ENCODE measurements at regions not wholly inside any gene's neighbourhood (a gene's known extent, or its start where the extent isn't known, plus 50 kb on each side); places are given as distances from the start of the nearest gene placed in this dataset.

- Histone ChIP-seq H3K27me3 (ENCODE audit: control insufficient read depth in 3 of 3, insufficient read depth in 3 of 3, low read length in 2 of 3) (no peaks in the 10 kb centered on the region), H3K4me3 (no peak overlapping the region), H3K4me1 (ENCODE audit: control insufficient read depth in 5 of 5, insufficient read depth in 5 of 5, low read length in 5 of 5) (no peaks in the 10 kb centered on the region), H3K9ac (ENCODE audit: insufficient read depth in 1 of 2, low read length in 2 of 2) (no peak overlapping the region), H3K27ac (ENCODE audit: low read depth in 1 of 2, low read length in 1 of 2) (no peak overlapping the region), H3K36me3 (ENCODE audit: control insufficient read depth in 4 of 4, insufficient read depth in 4 of 4, low read length in 4 of 4) (no peaks in the 10 kb centered on the region), H3K9me3 (ENCODE audit: control insufficient read depth in 4 of 4, insufficient read depth in 3 of 4, low read length in 3 of 4) (peaks cover 0 to 3% (median 1%) of the 10 kb centered on the region in 4 donors)
- DNase-seq (no peak), ATAC-seq (ENCODE audit: insufficient read depth, low FRiP score) (no peak)
- no peak for TF ChIP-seq CTCF (IDR thresholded peaks at IDR 0.05; ENCODE audit: control extremely low read depth, extremely low read depth)
- 93 to 95% methylated on average over 8 of the region's 8 CpGs for WGBS, 2 donors
Observed at GRCh38 chr14:66115740-66116502, 370.2 kb upstream of the CCDC196 start.

GRCh38 chr14:66116732-66117131, 369.4 kb upstream of the CCDC196 start:
- TF ChIP-seq CTCF (IDR thresholded peaks at IDR 0.05; ENCODE audit: control extremely low read depth, extremely low read depth), result no peak
- ATAC-seq (ENCODE audit: insufficient read depth, low FRiP score), result no peak
- no peaks in the 10 kb centered on the region for H3K27me3 ChIP-seq (ENCODE audit: control insufficient read depth in 3 of 3, insufficient read depth in 3 of 3, low read length in 2 of 3)

GRCh38 chr14:66117600-66117999, 368.6 kb upstream of the CCDC196 start:
- H3K27ac ChIP-seq (ENCODE audit: low read depth in 1 of 2, low read length in 1 of 2), result no peak overlapping the region
- no peaks in the 10 kb centered on the region for H3K36me3 ChIP-seq (ENCODE audit: control insufficient read depth in 4 of 4, insufficient read depth in 4 of 4, low read length in 4 of 4)
- H3K27me3 ChIP-seq (ENCODE audit: control insufficient read depth in 3 of 3, insufficient read depth in 3 of 3, low read length in 2 of 3), result no peaks in the 10 kb centered on the region
- ATAC-seq (ENCODE audit: insufficient read depth, low FRiP score) (no peak), DNase-seq (no peak)
- WGBS, 2 donors, result 73 to 81% methylated on average over 3 of the region's 3 CpGs
- H3K4me1 ChIP-seq (ENCODE audit: control insufficient read depth in 5 of 5, insufficient read depth in 5 of 5, low read length in 5 of 5), result no peaks in the 10 kb centered on the region
- peaks cover 0 to 2% (median under 1%) of the 10 kb centered on the region in 4 donors for H3K9me3 ChIP-seq (ENCODE audit: control insufficient read depth in 4 of 4, insufficient read depth in 3 of 4, low read length in 3 of 4)
- no peak for TF ChIP-seq CTCF (IDR thresholded peaks at IDR 0.05; ENCODE audit: control extremely low read depth, extremely low read depth)
- H3K4me3 ChIP-seq, result no peak overlapping the region
- H3K9ac ChIP-seq (ENCODE audit: insufficient read depth in 1 of 2, low read length in 2 of 2), result no peak overlapping the region

More at GRCh38 chr14:66116732-66117131, 369.4 kb upstream of the CCDC196 start:
- Histone ChIP-seq H3K9ac (ENCODE audit: insufficient read depth in 1 of 2, low read length in 2 of 2) (no peak overlapping the region), H3K4me1 (ENCODE audit: control insufficient read depth in 5 of 5, insufficient read depth in 5 of 5, low read length in 5 of 5) (no peaks in the 10 kb centered on the region), H3K4me3 (no peak overlapping the region), H3K27ac (ENCODE audit: low read depth in 1 of 2, low read length in 1 of 2) (no peak overlapping the region), H3K36me3 (ENCODE audit: control insufficient read depth in 4 of 4, insufficient read depth in 4 of 4, low read length in 4 of 4) (no peaks in the 10 kb centered on the region), H3K9me3 (ENCODE audit: control insufficient read depth in 4 of 4, insufficient read depth in 3 of 4, low read length in 3 of 4) (peaks cover 0 to 2% (median under 1%) of the 10 kb centered on the region in 4 donors)
- peak in 1 of 3 donors; percentile 16 for DNase-seq
- 85 to 86% methylated on average over 4 of the region's 4 CpGs for WGBS, 2 donors
